ENCODE measurements at regions not wholly inside any gene's neighbourhood (a gene's known extent, or its start where the extent isn't known, plus 50 kb on each side); places are given as distances from the start of the nearest gene placed in this dataset.
"Not testable (repeated sequence)": the region's sequence is repeated elsewhere in the genome, so short reads cannot be mapped to it uniquely, and the experiment has no call there.

DNA sequence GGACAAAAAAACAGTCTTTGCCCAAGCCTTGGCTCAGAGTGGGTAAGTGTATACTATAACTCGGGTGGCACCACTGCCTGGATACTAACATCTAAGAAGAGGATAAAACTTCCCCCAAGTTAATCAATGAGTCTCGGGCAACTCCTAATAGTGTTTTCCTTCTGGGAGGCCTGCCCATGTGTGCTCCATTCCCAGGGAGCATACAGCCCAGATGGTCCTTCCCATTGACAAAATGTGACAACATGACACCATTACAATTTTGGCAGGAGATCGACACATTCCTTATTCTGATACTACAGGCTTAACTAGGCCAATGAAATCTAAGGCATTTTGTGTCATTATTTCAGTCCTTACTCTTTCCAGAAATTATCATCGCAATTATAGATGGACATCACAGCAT is 52.7 kb upstream of the CRIM1 start:
- no peak for DNase-seq (ENCODE audit: low spot score)

DNA sequence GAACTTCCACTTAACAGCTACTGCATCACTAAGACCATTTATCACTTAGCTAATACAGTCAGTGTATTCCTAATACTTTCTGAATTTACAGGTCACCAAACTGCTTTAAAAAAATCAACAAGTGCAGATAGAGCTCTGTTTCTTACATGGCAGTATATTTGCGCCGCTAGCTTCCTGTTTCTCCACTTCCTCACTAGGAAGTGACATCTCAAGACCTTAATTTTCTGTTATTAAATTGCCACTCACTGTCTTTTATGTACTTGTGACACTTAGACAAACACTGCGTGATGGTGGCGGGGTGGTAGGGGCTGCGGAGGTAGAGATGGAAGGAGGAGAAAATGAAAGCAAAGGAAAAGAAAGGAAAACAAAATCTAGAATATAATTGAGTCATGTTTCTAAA is 53.7 kb upstream of the CRIM1 start:
- DNase-seq (ENCODE audit: low spot score), result no peak

DNA sequence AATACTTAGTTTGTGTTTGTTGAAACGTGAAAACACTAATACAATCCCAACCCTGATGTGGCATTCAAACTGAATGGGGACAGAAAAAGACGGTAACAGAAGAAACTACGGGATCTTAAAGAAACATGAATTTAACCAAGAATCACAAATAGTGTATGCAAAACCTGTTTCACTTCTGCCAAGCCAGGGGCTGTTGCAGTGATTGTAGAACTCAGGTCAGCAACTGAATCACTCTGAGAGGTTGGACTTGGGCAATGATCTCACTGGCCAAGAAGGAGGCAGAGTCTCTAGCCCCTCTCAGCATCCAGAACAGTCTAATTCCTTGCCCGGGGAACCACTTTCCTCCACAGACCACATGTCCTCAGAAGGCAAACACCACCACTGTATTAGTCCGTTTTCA is 54.9 kb upstream of the CRIM1 start:
- DNase-seq (ENCODE audit: low spot score), result no peak

DNA sequence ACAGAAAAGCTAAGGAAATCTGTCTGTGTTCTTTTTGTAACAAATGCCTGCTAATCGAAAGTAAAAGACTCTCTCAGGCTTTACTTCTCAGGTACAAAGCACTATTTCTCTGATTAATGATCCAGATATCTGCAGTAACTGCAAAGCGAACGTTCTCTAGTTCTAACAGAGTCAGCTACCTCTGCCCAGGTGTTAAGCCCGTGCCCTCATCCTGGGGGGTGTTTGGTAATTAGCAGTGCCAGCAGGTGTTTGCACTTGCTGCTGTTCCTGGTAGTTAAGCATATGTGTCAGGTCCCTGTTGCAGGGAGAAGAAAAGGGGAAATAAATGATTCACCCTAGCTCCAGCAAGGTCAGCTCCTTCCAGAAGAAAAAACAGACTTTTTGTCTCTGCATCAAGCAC is 58.8 kb upstream of the CRIM1 start:
- DNase-seq (ENCODE audit: low spot score), result no peak

DNA sequence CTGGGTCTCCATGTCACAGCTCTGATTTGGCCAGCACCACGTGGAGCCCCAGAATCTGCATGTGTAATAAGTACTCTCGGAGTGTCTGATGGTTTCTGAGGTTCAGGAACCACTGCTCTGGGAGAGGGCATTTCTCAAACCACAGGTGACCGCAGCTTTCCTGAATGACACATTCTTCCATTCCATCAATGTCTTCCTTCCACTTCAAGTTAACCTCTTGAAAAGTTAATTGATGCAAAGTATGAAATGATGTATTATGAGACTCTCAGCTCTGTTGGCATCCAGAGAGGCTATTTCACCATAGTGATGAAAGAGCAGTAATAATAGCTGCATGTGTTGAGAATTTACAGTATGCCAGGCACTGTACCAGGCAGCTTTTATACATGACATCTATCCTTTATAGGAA is 61.3 kb upstream of the CRIM1 start:
- no peak for DNase-seq (ENCODE audit: low spot score)

DNA sequence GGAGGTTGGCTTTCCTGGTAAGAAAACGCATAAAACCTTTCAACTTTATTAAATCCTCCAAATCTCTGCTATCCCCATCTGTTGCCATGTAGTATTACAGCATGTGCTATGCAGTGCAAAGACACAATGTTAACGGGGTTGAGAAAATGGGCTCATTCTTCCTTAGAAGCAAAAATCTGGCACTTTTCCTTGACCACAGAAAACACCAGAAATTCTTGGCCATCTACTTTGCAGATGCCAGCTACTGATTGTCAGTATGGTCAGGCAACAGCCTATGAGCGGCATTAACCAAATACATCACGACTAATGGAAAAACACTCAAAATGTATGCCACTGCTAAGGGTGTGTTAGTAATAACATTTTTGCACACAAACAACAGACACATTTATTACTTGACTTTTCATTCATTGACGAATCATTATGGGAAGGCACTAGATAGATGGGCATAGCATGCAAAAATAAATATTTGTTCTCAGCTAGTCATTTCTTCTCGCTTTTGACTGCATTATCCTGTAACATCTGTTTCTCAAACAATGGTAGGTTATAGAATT is 65.2 kb upstream of the CRIM1 start:
- DNase-seq (ENCODE audit: low spot score), result no peak

DNA sequence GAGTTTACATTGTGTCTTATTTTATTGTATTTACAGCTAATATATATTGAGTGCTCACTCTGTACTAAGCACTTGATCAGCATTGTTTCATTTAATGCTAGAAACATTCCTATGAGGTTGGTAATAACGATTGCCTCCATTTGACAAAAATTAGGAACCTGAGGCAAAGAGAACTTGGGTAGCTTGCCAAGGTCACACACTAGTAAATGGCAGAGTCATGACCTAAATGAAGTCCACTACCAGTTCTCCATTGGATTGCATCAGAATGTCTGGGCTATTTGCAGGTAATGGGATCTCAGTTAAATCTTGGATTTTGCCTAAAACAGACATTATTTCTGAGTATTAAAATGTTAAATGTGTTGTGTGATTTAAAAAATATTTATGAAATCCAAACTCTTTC is 65.8 kb upstream of the CRIM1 start:
- DNase-seq (ENCODE audit: low spot score), result no peak

DNA sequence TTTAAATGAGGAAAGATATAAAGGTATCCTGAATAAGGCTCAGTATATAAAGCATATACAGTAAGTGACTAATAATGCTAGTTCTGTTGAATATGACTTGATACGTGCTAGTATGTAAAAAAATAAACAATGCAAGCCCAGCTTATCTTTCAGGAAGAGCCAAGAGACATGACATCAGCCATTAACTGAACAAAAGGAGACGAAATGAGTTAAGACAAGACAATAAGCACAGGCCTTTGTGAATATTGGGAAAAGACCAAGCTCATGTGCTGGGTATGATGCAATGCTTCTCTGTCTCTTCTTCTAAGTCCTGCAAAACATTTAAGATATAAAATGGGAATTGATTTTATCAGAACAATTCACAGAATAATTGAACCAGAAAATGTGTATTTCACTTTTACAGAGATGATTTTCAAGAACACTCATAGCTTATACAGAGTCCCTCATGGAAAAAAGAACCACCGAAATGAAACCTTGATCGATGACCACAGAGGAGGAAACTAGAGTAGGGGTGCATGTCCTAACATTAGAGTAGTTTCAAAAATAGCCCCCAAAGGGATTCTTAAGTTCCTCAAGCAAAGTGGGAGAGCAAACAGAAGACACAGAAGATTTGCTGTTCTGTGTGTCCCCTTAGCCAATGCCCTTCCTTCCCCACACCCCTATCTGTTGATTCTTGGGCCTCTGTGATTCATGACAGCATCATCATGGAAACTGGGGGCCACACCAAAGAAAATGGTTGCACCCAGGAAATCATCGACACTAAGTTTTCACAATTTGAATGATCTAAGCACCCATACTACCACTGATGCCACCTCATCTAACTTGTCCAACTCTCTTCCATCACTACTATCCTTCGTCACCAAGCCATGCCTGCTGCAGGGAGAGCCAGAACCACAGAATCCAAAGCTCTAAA is 68.0 kb upstream of the CRIM1 start:
- no peak for DNase-seq (ENCODE audit: low spot score)

DNA sequence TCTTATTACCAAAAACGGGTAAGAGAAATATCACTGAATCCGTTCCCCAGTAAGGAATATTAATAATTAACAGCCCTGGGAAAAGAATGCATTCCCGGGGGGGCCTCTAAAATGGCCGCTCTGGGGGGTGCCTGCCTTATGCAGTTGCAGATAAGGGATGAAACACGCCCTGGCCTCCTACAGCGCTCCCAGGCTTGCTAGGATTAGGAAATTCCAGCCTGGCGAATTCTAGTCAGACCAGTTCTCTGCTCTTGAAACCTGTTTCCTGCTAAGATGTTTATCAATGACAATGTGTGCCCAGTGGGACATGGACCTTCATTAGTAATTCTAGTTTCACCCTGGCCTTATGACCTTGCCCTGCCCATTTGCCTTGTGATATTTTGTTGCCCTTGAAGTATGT is 76.1 kb upstream of the CRIM1 start:
- DNase-seq (ENCODE audit: low spot score), result not testable (repeated sequence)

DNA sequence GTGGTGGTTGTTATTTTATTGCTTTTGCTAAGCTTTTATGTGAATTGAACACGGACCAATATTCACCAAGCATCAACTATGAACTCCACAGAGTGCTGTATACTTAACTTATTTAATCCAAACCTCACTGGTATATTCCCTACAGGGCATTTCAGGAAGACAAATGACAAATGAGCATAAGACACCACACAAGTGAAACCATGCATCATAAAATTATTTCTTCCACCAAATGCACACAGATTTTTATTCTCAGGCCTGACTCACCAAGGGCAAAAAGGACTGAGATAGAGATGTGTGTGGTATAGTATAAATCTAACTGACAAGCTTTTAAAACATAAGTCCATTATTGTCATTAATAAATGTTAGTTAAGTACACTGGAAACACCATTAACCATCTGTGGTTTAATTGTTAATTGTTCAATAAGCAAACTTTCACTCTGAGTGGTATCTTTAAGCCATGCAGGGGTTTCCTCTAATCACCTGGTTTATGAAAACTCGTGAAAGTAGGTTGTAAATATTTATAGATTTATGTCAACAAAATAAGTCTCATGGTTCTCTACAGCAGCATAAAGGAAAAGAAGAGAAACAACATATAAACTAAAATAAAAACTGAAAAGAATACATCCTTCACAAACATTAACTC is 77.6 kb upstream of the CRIM1 start:
- DNase-seq (ENCODE audit: low spot score), result no peak

DNA sequence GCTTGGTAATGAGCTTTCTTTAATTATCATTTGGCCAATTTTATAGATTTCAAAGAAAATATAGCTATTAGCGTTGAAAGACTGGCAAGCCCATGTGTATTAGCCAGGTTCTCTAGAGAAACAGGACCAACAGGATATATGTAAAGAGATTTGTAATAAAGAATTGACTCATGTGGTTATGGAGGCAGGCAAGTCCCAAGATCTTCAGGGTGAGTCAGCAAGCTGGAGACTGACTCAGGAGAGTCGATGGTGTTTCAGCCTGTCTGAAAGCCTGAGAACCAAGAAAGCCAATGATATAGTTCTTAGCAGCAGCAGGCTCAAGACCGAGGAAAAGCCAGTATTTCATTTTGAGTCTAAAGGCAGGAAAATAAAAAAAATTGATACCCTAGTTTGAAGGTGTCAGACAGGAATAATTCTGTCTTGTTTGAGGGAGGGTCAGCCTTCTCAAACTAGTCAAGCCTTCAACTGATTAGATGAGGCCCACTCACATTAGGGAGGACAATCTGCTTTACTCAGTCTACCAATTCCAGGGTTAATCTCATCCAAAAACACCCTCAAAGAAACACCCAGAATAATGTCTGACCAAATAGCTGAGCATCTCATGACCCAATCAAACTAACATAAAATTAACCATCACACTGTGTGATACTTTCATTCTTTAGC is 78.3 kb upstream of the CRIM1 start:
- DNase-seq (ENCODE audit: low spot score), result no peak

DNA sequence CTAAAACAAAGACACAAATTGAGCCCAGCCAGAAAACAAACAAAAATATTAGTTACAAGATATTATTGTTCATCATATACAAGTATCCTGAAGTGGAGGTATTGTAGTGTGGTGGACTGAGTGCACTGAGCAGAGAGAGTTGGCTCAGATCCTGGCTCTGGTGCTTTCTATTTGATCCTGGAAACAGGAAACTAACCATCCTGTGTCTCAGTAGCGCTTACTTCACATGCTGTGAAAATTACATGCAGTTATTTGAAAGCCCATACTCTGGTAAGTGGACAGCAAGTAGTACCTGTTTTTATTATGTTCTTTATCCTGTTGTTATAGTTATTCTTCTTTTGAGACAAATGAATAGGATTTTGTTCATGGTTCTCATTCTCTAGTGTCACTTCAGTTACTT is 84.3 kb upstream of the CRIM1 start:
- DNase-seq (ENCODE audit: low spot score), result no peak

DNA sequence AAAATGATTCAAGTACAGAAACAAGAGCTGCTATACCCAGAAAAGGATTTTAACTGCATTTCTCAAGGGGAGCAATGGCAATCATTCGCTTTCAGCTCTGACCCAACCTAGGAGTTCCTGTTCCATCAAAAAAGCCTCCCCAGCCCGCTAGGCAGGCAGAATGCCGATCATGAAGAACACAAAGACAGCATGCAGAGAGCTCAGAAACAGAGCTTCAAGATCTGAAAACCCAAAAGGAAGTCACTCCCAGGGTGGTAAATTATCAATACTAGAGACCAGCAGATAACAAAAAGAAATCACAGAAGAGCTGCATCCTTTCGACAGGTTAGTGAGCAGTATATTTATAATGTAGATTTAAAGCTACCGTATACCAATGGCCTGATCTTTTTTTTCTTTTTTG is 84.8 kb upstream of the CRIM1 start:
- no peak for DNase-seq (ENCODE audit: low spot score)

DNA sequence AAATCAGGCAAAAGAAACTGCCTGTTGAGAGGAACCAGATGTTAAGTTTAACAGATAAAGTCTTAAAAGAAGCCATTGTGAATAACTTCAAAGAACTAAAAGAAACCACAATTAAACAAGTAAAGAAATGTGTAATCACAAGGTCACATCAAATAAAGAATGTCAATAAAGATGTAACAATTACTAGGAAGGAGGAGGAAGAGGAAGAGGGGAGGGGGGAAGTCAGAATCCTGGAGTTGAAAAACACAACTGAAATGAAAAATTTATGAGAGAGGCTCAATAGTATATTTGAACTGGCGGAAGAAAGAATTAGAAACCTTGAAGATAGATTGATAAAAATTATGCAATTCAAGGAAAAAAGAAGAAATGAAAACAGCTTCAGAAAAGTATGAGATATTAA is 88.4 kb upstream of the CRIM1 start:
- no peak for DNase-seq (ENCODE audit: low spot score)

DNA sequence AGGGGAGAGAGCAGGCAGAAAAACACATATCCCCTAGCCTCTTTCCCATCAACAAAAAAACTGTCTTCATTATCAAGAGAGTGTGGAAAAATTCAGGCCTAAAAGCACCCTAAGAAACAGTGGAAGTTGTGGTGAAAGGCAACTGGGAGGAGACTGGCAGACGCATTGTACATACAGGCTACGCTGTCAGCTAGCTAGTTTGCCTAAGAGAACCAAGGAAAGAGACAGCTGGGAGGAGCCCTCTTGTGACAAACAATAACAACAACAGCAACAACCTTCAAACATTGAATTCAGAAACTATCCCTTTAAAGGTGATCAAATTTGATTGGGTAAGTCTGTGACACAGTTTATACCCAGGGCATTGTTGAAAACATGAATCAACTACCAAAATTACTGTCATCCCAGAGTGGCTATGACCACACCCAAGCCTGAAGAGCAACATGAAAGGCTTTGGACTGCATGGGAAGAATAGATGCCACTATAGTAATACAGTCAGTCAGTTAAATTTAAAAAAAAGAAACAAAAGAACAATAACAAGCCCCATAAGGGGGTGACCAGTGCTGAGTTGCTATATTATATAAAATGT is 88.9 kb upstream of the CRIM1 start:
- no peak for DNase-seq (ENCODE audit: low spot score)

DNA sequence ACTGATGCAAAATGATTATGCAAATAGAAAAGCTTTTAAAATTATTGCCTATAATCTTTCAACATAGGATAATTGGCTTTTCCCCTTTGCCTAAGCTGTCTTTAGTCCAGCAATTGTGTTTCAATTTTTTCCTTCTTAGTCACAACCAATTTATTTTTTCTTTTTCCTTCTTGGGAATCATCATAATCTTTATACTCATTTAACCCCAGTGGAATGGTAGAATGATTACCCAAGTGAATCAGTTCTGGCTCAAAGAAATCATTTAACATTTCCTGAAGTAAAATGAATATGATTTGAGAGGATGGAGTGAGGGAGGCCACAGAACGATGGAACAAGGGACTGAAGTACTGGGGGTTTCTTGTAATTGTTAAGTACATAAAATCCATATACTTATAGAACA is 93.0 kb upstream of the CRIM1 start:
- no peak for DNase-seq (ENCODE audit: low spot score)

DNA sequence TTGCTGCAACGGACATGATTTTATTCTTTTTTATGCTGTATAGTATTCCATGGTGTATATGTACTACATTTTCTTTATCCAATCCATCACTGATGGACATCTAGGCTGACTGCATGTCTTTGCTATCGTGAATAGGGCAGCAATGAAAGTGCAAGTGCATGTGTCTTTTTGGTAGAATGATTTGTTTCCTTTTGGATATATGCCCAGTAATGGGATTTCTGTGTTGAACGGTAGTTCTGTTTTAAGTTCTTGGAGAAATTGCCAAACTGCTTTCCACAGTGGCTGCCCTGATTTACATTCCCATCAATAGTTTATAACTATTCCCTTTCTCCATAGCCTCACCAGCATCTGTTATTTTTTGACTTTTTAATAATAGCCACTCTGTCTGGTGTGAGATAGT is 99.7 kb upstream of the CRIM1 start:
- no peak for DNase-seq (ENCODE audit: low spot score)

DNA sequence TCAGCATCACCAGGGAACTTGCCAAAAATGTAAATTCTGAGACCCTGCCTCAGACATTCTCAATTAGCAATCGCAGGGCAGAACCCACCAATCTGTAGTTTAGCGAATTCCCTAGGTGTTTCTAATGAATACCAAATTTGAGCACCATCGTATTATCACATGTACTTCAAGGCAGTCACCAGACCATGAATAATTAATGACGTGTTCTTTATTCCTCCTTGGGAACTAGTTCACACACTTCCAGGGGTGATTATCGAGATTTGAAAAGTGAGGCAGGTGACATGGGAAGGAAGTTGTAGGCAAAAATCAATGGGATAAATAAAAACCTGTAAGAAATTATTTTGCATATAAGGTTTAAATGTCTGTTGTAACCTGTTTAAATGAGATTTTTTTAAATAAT is 102.5 kb upstream of the CRIM1 start:
- DNase-seq (ENCODE audit: low spot score), result no peak

DNA sequence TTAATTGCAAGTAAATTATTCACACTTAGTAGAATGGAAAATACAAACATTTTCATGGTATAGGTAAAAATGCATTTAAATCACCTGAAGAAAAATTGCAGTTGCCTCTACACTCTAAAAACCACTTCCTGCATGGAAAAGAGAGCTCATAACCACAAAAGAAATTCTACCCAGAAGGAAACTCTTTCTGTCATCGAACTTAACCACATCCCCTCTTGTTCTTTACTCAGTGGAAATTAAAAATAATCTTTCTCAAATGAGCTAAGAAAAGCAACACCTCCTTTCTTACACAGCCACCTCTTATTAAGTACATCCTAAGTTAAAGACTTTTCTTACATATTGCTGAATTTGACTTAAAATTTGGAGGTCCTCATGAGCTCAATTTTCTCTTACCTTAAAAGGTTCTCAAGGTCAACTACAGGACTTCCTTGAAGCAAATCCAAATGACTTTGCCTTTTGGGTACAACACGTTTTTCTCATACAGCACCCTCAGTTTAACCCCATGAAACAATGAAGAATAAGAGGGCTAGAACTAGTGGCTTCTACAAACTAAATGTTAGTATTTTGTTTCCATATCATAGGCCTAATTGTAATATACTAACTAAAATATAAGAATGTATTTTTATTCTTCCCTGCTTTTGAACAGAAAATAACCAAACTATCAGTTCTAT is 109.1 kb upstream of the CRIM1 start:
- DNase-seq (ENCODE audit: low spot score), result no peak

DNA sequence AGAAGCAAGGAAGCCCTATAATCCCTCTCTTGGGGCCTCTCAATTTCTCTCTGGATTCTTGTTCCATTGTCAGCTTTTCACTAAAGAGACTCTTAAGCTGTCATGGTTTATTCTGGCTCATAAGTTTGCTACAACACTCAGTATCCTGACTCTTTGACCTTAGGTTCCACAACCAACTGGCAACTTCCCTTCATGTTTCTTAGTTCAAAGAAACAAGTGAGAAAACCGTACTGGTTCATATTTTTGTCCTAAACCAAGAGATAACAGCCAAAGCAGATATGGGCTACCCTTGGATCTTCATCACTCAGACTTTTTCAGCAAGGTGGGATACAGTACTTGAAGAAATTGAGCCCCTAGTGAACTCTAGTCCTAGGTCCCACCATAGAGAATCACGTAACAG is 109.9 kb upstream of the CRIM1 start:
- no peak for DNase-seq (ENCODE audit: low spot score)

DNA sequence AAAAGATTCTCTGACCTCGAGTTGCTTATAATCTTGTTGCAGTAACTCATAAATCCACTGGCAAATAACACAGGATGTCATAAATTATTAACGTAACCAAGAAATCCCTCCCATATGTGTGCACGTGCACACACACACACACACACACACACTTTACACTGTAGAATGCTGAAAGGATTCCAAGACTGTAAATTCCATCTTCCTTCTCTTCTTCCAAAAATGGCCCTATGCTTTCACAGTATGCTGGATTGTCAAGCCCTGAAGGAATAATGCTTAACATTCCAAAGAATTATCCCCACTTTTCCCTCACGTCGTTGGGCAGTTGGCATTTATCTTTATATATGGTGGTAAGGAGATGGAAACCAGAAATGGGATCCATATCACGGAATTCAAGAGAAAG is 117.5 kb upstream of the CRIM1 start:
- no peak for DNase-seq (ENCODE audit: low spot score)

Measured in mesenteric fat pad (tissue), 1 donor.